ENCODE measurements at regions not wholly inside any gene's neighbourhood (a gene's known extent, or its start where the extent isn't known, plus 50 kb on each side); places are given as distances from the start of the nearest gene placed in this dataset.
"Not testable (repeated sequence)": the region's sequence is repeated elsewhere in the genome, so short reads cannot be mapped to it uniquely, and the experiment has no call there.

- H3K4me1 Mint-ChIP-seq (ENCODE audit: low read depth); H3K27ac Mint-ChIP-seq: not testable (repeated sequence)
Measured at GRCh38 chr21:5013455-5014304, 5507.7 kb upstream of the TPTE start.

DNA sequence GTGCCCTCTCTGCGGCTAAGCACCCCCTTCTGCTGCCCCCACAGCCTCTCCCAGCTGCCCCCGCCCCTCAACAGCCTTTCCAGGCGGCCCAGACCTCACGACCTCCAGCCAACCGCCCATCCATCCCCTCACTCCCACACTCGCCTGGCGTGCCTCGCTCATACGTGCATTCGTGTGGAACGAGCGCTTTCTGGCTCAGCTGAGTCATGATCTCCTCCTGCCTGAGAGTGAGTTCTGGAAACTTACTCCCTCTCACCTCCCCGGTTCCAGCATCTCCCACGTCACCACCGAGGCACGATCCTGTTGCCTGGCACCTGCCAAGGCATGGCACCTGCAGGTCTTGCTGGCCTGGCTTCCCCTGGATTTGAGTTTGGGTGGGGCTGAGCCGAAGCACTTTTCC, 5506.2 kb upstream of the TPTE start:
- H3K4me1 Mint-ChIP-seq (ENCODE audit: low read depth); H3K27me3 Mint-ChIP-seq; H3K36me3 Mint-ChIP-seq (ENCODE audit: low read depth); DNase-seq; H3K4me3 ChIP-seq (ENCODE audit: low read length); H3K4me3 Mint-ChIP-seq; ATAC-seq (ENCODE audit: poor library complexity); CTCF ChIA-PET; H3K36me3 ChIP-seq (ENCODE audit: insufficient read depth, low read length); POLR2A ChIA-PET; H3K4me1 ChIP-seq (ENCODE audit: insufficient read depth, low read length); H3K27ac Mint-ChIP-seq; H3K27ac ChIP-seq (ENCODE audit: low read depth in 1 of 2, low read length in 2 of 2); intact Hi-C loops (cut with DNase I, micrococcal nuclease); H3K9me3 ChIP-seq (ENCODE audit: control insufficient read depth in 1 of 2, insufficient read depth in 1 of 2, low read length in 2 of 2); H3K9me3 Mint-ChIP-seq; H3K27me3 ChIP-seq (ENCODE audit: control insufficient read depth in 1 of 2, insufficient read depth in 2 of 2, low read length in 2 of 2): not testable (repeated sequence)

More at GRCh38 chr21:5013455-5014304, 5507.7 kb upstream of the TPTE start:
- POLR2A ChIA-PET; intact Hi-C loops (cut with DNase I, micrococcal nuclease); H3K36me3 ChIP-seq (ENCODE audit: insufficient read depth, low read length); H3K9me3 Mint-ChIP-seq; ATAC-seq (ENCODE audit: poor library complexity); H3K4me1 ChIP-seq (ENCODE audit: insufficient read depth, low read length); H3K27ac ChIP-seq (ENCODE audit: low read depth in 1 of 2, low read length in 2 of 2); H3K27me3 Mint-ChIP-seq; H3K4me3 Mint-ChIP-seq; H3K27me3 ChIP-seq (ENCODE audit: control insufficient read depth in 1 of 2, insufficient read depth in 2 of 2, low read length in 2 of 2); H3K4me3 ChIP-seq (ENCODE audit: low read length); H3K36me3 Mint-ChIP-seq (ENCODE audit: low read depth); DNase-seq; CTCF ChIA-PET; H3K9me3 ChIP-seq (ENCODE audit: control insufficient read depth in 1 of 2, insufficient read depth in 1 of 2, low read length in 2 of 2): not testable (repeated sequence)

DNA sequence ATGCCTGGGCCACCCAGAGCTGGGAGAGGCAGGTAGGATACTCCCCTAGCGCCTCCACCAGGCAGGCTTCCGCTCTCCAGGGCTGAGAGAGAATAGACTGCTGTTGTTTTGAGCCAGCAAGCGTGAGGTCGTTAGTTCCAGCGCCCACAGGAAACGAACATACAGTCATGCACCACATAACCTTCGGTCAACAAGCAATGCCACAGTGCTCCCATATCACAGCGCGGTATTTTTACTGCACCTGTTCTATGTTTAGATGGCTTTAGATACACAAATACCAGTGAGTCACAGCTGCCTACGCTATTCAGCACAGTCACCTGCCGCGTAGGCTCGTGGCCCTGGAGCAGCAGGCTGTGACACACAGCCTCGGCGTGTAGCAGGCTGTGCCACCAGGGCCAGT, 5502.3 kb upstream of the TPTE start:
- H3K4me3 Mint-ChIP-seq; H3K4me1 ChIP-seq (ENCODE audit: insufficient read depth, low read length); H3K4me1 Mint-ChIP-seq (ENCODE audit: low read depth); H3K9me3 ChIP-seq (ENCODE audit: control insufficient read depth in 1 of 2, insufficient read depth in 1 of 2, low read length in 2 of 2); DNase-seq; POLR2A ChIA-PET; H3K27me3 ChIP-seq (ENCODE audit: control insufficient read depth in 1 of 2, insufficient read depth in 2 of 2, low read length in 2 of 2); intact Hi-C loops (cut with DNase I, micrococcal nuclease); H3K9me3 Mint-ChIP-seq; H3K4me3 ChIP-seq (ENCODE audit: low read length); H3K36me3 ChIP-seq (ENCODE audit: insufficient read depth, low read length); CTCF ChIA-PET; H3K36me3 Mint-ChIP-seq (ENCODE audit: low read depth); H3K27me3 Mint-ChIP-seq; H3K27ac Mint-ChIP-seq; H3K27ac ChIP-seq (ENCODE audit: low read depth in 1 of 2, low read length in 2 of 2): not testable (repeated sequence)
- ATAC-seq (ENCODE audit: poor library complexity), result peak; percentile 73

DNA sequence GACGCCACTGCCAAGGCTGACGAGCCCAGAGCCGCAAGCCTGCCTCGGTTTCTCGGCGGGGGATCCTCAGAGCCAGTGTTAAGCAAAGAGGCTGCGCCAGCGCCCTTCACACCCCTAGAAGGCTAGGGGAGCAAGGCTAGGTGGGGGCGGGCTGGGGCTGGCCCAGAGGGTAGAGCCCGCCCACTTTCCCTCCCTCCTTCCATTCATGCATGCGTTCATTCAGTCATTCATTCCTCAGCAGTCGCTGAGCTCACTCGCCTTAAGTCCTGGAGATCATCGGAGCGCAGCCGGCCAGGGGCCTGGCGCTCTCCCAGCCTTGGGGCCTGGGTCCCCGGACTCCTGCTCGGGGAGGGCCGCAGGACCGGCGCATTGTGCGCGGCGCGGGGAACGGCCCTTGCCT, 5499.6 kb upstream of the TPTE start:
- POLR2A ChIA-PET; DNase-seq; H3K4me3 ChIP-seq (ENCODE audit: low read length); H3K9me3 Mint-ChIP-seq; H3K27me3 ChIP-seq (ENCODE audit: control insufficient read depth in 1 of 2, insufficient read depth in 2 of 2, low read length in 2 of 2); H3K36me3 ChIP-seq (ENCODE audit: insufficient read depth, low read length); H3K27ac ChIP-seq (ENCODE audit: low read depth in 1 of 2, low read length in 2 of 2); H3K9me3 ChIP-seq (ENCODE audit: control insufficient read depth in 1 of 2, insufficient read depth in 1 of 2, low read length in 2 of 2); CTCF ChIA-PET; H3K4me3 Mint-ChIP-seq; H3K27ac Mint-ChIP-seq; intact Hi-C loops (cut with DNase I, micrococcal nuclease); H3K4me1 ChIP-seq (ENCODE audit: insufficient read depth, low read length); H3K36me3 Mint-ChIP-seq (ENCODE audit: low read depth); H3K27me3 Mint-ChIP-seq; H3K4me1 Mint-ChIP-seq (ENCODE audit: low read depth): not testable (repeated sequence)
- peak; percentile 43 for ATAC-seq (ENCODE audit: poor library complexity)

- DNase-seq; H3K9me3 ChIP-seq (ENCODE audit: control insufficient read depth in 1 of 2, insufficient read depth in 1 of 2, low read length in 2 of 2); CTCF ChIA-PET; H3K4me1 ChIP-seq (ENCODE audit: insufficient read depth, low read length); POLR2A ChIA-PET; H3K4me3 Mint-ChIP-seq; intact Hi-C loops (cut with DNase I, micrococcal nuclease); H3K4me1 Mint-ChIP-seq (ENCODE audit: low read depth); H3K9me3 Mint-ChIP-seq; H3K36me3 ChIP-seq (ENCODE audit: insufficient read depth, low read length); H3K27me3 Mint-ChIP-seq; H3K4me3 ChIP-seq (ENCODE audit: low read length); H3K27me3 ChIP-seq (ENCODE audit: control insufficient read depth in 1 of 2, insufficient read depth in 2 of 2, low read length in 2 of 2); H3K27ac Mint-ChIP-seq; H3K36me3 Mint-ChIP-seq (ENCODE audit: low read depth); H3K27ac ChIP-seq (ENCODE audit: low read depth in 1 of 2, low read length in 2 of 2): not testable (repeated sequence)
- peak; percentile 43 for ATAC-seq (ENCODE audit: poor library complexity)
Measured at GRCh38 chr21:5022254-5022653, 5499.1 kb upstream of the TPTE start.

DNA sequence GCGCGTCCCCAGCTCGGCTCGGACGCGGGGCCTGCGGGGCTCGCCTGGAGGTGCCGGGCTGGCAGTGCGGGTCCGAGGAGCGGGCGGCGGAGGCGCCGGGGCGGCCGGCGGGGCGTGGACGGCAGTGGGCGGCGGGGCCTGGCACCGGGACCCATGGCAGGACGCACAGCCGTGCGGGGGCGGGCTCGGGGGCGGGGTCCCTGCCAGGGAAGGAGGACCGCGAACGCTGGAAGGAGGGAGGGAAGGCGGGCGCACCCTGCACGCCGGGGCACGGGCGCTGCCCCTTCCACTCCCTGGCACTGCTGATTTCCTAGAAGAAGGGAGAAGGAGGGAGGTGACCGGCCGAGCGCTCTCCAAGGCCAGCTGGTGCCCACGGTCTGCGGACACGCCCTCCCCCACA, 5498.6 kb upstream of the TPTE start:
- H3K27ac Mint-ChIP-seq; H3K27me3 Mint-ChIP-seq; H3K9me3 Mint-ChIP-seq; H3K36me3 Mint-ChIP-seq (ENCODE audit: low read depth); intact Hi-C loops (cut with DNase I, micrococcal nuclease); H3K4me3 Mint-ChIP-seq; H3K4me1 Mint-ChIP-seq (ENCODE audit: low read depth); H3K4me1 ChIP-seq (ENCODE audit: insufficient read depth, low read length); H3K4me3 ChIP-seq (ENCODE audit: low read length); H3K27me3 ChIP-seq (ENCODE audit: control insufficient read depth in 1 of 2, insufficient read depth in 2 of 2, low read length in 2 of 2); H3K9me3 ChIP-seq (ENCODE audit: control insufficient read depth in 1 of 2, insufficient read depth in 1 of 2, low read length in 2 of 2); DNase-seq; CTCF ChIA-PET; POLR2A ChIA-PET; H3K27ac ChIP-seq (ENCODE audit: low read depth in 1 of 2, low read length in 2 of 2); ATAC-seq (ENCODE audit: poor library complexity); H3K36me3 ChIP-seq (ENCODE audit: insufficient read depth, low read length): not testable (repeated sequence)

DNA sequence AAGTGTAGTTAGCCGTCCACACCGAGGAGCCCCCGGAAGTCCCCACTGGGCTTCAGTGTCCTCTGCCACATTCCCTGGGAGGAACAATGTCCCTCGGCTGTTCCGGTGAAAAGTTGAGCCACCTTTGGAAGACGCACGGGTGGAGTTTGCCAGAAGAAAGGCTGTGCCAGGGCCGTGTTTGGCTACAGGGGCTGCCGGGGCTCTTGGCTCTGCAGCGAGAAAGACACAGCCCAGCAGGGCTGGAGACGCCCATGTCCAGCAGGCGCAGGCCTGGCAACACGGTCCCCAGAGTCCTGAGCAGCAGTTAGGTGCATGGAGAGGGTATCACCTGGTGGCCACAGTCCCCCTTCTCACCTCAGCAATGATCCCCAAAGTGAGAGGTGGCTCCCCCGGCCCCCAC, 5486.2 kb upstream of the TPTE start:
- intact Hi-C loops (cut with DNase I, micrococcal nuclease); H3K4me1 Mint-ChIP-seq (ENCODE audit: low read depth); H3K27ac Mint-ChIP-seq; DNase-seq; ATAC-seq (ENCODE audit: poor library complexity); H3K9me3 ChIP-seq (ENCODE audit: control insufficient read depth in 1 of 2, insufficient read depth in 1 of 2, low read length in 2 of 2); H3K4me3 ChIP-seq (ENCODE audit: low read length); POLR2A ChIA-PET; CTCF ChIA-PET; H3K27ac ChIP-seq (ENCODE audit: low read depth in 1 of 2, low read length in 2 of 2); H3K4me3 Mint-ChIP-seq; H3K36me3 Mint-ChIP-seq (ENCODE audit: low read depth); H3K27me3 ChIP-seq (ENCODE audit: control insufficient read depth in 1 of 2, insufficient read depth in 2 of 2, low read length in 2 of 2); H3K4me1 ChIP-seq (ENCODE audit: insufficient read depth, low read length); H3K27me3 Mint-ChIP-seq; H3K9me3 Mint-ChIP-seq; H3K36me3 ChIP-seq (ENCODE audit: insufficient read depth, low read length): not testable (repeated sequence)

Measured in CD4-positive, alpha-beta T cell (primary cell).